ENCODE measurements at regions not wholly inside any gene's neighbourhood (a gene's known extent, or its start where the extent isn't known, plus 50 kb on each side); places are given as distances from the start of the nearest gene placed in this dataset.

- POLR2A ChIA-PET, result no interaction called here
- CTCF ChIA-PET, result no interaction called here
These were observed 395.7 kb upstream of the FANCL start for GRCh38 chr2:58636872-58637271.

GRCh38 chr2:58635801-58636375 lies 394.8 kb upstream of the FANCL start:
- DNase-seq (ENCODE audit: low read depth), result no peak
- ChIA-PET CTCF (no interaction called here), POLR2A (no interaction called here)
- H3K27me3 ChIP-seq (ENCODE audit: control insufficient read depth, insufficient read depth, low read length), result no peaks in the 10 kb centered on the region
- no peak overlapping the region for H3K4me3 ChIP-seq (ENCODE audit: low read depth, low read length)
- no peaks in the 10 kb centered on the region for H3K36me3 ChIP-seq (ENCODE audit: control insufficient read depth, insufficient read depth, low read length)
- no peak for TF ChIP-seq CTCF (IDR thresholded peaks at IDR 0.05; ENCODE audit: insufficient read depth, low read depth, low read length)

More at GRCh38 chr2:58636872-58637271, 395.7 kb upstream of the FANCL start:
- TF ChIP-seq CTCF (IDR thresholded peaks at IDR 0.05; ENCODE audit: insufficient read depth, low read depth, low read length), result no peak
- H3K36me3 ChIP-seq (ENCODE audit: control insufficient read depth, insufficient read depth, low read length), result no peaks in the 10 kb centered on the region
- no peak for DNase-seq (ENCODE audit: low read depth)
- no peaks in the 10 kb centered on the region for H3K27me3 ChIP-seq (ENCODE audit: control insufficient read depth, insufficient read depth, low read length)
- no peak overlapping the region for H3K4me3 ChIP-seq (ENCODE audit: low read depth, low read length)

GRCh38 chr2:58634653-58635370 lies 393.7 kb upstream of the FANCL start:
- H3K36me3 ChIP-seq (ENCODE audit: control insufficient read depth, insufficient read depth, low read length), result no peaks in the 10 kb centered on the region
- no peaks in the 10 kb centered on the region for H3K27me3 ChIP-seq (ENCODE audit: control insufficient read depth, insufficient read depth, low read length)
- POLR2A ChIA-PET, result no interaction called here
- CTCF ChIA-PET, result no interaction called here
- no peak overlapping the region for H3K4me3 ChIP-seq (ENCODE audit: low read depth, low read length)
- no peak for TF ChIP-seq CTCF (IDR thresholded peaks at IDR 0.05; ENCODE audit: insufficient read depth, low read depth, low read length)
- no peak for DNase-seq (ENCODE audit: low read depth)

- no peaks in the 10 kb centered on the region for H3K27me3 ChIP-seq (ENCODE audit: control insufficient read depth, insufficient read depth, low read length)
- POLR2A ChIA-PET, result no interaction called here
- no peak overlapping the region for H3K4me3 ChIP-seq (ENCODE audit: low read depth, low read length)
- no peak for DNase-seq (ENCODE audit: low read depth)
- no peak for TF ChIP-seq CTCF (IDR thresholded peaks at IDR 0.05; ENCODE audit: insufficient read depth, low read depth, low read length)
- CTCF ChIA-PET, result interaction anchor here (1.7 kb wide), 1 partner anchor 10 kb away, joined by 5 read pairs; no protein-coding TSS in a partner anchor
- no peaks in the 10 kb centered on the region for H3K36me3 ChIP-seq (ENCODE audit: control insufficient read depth, insufficient read depth, low read length)
These were observed 392.7 kb upstream of the FANCL start for GRCh38 chr2:58633613-58634365.

- POLR2A ChIA-PET, result no interaction called here
- H3K27me3 ChIP-seq (ENCODE audit: control insufficient read depth, insufficient read depth, low read length), result no peaks in the 10 kb centered on the region
- CTCF ChIA-PET, result no interaction called here
- no peaks in the 10 kb centered on the region for H3K36me3 ChIP-seq (ENCODE audit: control insufficient read depth, insufficient read depth, low read length)
- no peak for DNase-seq (ENCODE audit: low read depth)
- no peak for TF ChIP-seq CTCF (IDR thresholded peaks at IDR 0.05; ENCODE audit: insufficient read depth, low read depth, low read length)
- no peak overlapping the region for H3K4me3 ChIP-seq (ENCODE audit: low read depth, low read length)
These were observed 390.9 kb upstream of the FANCL start for GRCh38 chr2:58631986-58632385.
